ENCODE measurements at regions not wholly inside any gene's neighbourhood (a gene's known extent, or its start where the extent isn't known, plus 50 kb on each side); places are given as distances from the start of the nearest gene placed in this dataset.

GRCh38 chr4:54929459-54929858 is 195.9 kb downstream of the KDR start:
- no peak for TF ChIP-seq CTCF (IDR thresholded peaks at IDR 0.05; ENCODE audit: insufficient read depth, low read length, poor library complexity, severe bottlenecking)
- TF ChIP-seq EZH2phosphoT487 (conservative IDR thresholded peaks at IDR 0.05; ENCODE audit: low read length) = no peak

Data from SU-DHL-6 (cell line).